GM12874 (cell line): ENCODE measurements at regions not wholly inside any gene's neighbourhood (a gene's known extent, or its start where the extent isn't known, plus 50 kb on each side); places are given as distances from the start of the nearest gene placed in this dataset.

Experiments
- TF ChIP-seq, protein P1 (sequence below): IDR thresholded peaks from 2 replicates; pipeline ENCODE4 v1.5.1; 2011; ENCODE audit warnings: low read depth, mild to moderate bottlenecking, control low read depth, low read length, moderate library complexity; ENCODE audit not compliant: insufficient read depth

DNA sequence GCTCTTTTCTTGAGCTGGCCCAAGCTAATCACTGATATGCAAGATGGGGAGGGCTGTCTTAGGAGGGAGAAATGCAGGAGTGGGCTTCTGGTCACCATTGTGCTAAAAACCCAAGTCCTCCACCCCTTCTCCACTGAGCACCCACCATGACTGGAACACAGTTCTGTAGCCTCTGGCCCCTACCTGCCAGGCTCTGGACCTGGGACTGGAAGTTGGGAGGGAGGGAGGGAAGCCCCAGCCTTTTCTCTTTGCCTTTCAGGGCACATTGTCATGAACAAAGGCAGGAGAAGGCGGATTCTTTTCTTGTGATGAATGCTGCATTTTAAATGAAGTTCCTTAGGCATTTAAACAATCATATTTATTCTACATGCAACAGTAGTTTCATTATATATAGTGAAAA lies 559.1 kb upstream of the TRPC7 start:
- TF ChIP-seq, protein P1, sequence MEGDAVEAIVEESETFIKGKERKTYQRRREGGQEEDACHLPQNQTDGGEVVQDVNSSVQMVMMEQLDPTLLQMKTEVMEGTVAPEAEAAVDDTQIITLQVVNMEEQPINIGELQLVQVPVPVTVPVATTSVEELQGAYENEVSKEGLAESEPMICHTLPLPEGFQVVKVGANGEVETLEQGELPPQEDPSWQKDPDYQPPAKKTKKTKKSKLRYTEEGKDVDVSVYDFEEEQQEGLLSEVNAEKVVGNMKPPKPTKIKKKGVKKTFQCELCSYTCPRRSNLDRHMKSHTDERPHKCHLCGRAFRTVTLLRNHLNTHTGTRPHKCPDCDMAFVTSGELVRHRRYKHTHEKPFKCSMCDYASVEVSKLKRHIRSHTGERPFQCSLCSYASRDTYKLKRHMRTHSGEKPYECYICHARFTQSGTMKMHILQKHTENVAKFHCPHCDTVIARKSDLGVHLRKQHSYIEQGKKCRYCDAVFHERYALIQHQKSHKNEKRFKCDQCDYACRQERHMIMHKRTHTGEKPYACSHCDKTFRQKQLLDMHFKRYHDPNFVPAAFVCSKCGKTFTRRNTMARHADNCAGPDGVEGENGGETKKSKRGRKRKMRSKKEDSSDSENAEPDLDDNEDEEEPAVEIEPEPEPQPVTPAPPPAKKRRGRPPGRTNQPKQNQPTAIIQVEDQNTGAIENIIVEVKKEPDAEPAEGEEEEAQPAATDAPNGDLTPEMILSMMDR: no peak

DNA sequence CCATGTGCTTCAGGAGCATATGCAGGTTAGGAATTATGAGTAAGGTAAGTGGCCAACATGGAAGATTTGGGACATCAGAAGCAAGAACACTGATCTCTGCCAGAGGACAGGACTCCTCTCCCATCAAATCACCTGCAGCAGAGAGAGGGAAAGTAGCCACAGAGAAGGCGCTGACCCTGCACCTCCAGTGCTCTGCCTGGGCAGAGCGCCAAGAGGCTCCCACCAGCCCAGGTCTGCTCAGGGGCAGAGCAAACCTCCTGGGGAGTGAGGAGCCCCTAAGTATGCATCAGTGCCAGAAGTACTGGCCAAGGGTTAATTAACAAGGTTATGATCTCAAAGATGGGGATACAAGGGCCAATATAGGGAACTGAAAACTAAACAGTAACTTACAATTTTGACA lies 545.3 kb upstream of the TRPC7 start:
- TF ChIP-seq, protein P1: no peak

DNA sequence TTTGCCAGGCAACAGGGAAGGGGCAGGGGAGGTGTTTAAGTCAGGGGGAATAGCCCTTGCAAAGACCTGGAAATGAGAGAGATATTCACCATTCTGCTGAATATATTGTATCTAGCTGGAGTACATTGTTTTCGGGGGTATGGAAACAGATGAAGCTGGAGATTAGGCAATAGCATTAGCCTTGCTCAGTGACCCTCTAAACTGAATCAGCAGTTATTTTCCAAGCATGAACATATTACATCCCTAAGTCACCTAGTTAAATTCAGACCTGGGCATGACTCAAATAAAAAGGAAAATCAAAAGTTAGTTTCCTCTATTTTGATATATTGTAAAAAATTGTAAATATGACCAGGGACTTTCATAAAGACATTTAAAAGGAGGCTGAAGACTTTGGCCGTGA lies 544.6 kb upstream of the TRPC7 start:
- TF ChIP-seq, protein P1: no peak

DNA sequence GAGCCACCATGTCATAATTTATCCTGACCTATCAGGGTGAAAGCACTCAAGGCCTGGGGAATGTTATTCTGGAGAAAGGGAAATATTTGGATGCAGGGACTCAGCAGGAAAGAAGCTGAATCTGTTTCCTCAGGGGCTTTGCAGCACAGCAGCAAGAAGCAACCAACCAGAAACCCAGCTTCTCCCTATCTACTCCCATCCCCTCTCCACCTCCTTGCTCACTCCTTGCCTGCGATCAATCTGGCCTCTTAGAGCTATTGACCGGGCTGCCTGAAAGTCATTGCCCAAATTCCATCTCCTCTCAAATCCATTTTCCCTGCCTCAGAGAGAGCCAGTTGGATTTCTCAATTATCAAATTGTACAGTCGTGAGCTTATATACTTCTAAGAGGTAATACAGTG lies 542.0 kb upstream of the TRPC7 start:
- TF ChIP-seq, protein P1: no peak

DNA sequence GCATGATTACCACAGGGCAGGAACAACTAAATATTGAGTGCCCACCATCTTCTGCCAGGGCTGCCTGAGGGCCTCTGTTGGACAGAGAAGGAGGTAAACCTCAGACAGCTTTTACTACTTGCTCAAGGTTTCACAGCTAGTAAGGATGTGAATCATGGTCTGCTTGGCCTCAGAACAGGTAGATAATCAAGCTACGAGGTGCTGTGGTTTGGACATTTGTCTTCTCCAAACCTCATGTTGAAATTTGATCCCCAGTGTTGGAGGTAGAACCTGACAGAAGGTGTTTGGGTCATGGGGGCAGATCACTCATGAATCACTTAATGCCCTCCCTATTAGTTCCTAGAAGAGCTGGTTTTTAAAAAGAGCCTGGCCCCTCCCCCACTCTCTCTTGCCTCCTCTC lies 541.2 kb upstream of the TRPC7 start:
- TF ChIP-seq, protein P1: no peak

DNA sequence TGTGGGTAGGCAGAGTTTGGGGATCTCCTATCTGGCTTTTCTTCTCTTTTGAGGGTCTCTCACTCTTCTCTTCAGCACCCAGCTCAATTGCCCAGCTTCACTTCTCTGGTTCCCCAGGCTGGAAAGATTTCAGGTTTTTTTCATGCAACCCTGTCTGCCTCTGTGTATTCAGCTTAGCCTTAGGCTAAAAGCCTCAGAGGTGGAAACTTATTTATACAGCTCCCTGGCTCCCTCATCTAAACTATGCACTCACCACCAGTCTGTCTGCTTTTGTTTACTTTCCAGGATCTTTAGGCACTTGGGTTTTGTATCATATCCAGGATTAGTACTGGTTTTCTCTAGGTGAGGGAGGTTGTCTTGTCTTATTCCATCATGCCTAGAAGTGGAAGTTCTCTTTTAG lies 540.2 kb upstream of the TRPC7 start:
- TF ChIP-seq, protein P1: no peak

DNA sequence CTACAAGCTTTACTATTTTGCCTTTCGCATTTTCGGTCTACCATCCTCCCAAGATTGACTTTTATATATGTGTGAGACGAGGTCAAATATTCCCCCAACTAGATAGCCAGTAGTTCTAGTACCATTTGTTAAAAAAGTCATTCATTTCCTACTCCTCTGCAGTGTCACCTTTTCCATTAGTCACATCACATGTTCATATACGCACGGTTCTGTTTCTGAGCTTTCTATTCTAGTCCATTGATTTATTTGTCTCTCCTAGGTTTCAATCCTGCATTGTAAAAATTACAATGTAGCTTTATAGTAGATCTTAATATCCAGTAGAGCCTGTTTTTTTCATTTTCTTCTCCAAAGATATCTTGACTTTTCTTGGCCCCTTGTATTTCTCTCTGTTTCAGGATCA lies 528.7 kb upstream of the TRPC7 start:
- TF ChIP-seq, protein P1: no peak

DNA sequence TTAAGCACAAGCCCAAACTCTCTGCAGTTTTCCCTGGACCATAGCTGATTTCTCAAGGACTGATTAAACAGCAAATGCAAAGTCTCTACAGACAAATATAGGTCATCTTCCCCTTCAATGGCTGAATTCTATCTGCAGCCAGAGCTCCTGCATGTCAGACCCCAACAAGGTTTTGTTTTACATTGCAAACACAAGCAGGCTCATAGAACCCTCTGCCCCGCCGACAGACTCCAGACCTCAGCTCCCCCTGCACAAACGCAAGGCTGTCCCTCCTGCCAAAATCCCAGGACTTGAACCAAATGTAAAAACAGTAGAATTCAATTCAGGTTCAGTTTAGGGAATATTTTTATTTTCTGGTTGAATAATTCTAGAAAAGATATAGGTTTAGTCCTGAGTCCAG lies 526.7 kb upstream of the TRPC7 start:
- TF ChIP-seq, protein P1: no peak
